ENCODE measurements at regions not wholly inside any gene's neighbourhood (a gene's known extent, or its start where the extent isn't known, plus 50 kb on each side); places are given as distances from the start of the nearest gene placed in this dataset.

- POLR2A ChIA-PET, result no interaction called here
- no peak overlapping the region for H3K27ac ChIP-seq (ENCODE audit: extremely low read depth, low read depth, low read length)
- H3K4me1 ChIP-seq (ENCODE audit: control insufficient read depth, insufficient read depth, low read length), result no peaks in the 10 kb centered on the region
- H3K36me3 ChIP-seq (ENCODE audit: control insufficient read depth in 2 of 2, insufficient read depth in 1 of 2, low read length in 2 of 2), result no peaks in the 10 kb centered on the region
- CTCF ChIA-PET, result no interaction called here
- H3K9me3 ChIP-seq (ENCODE audit: control insufficient read depth, insufficient read depth, low read depth, low read length), result no peaks in the 10 kb centered on the region
- no peak for TF ChIP-seq ATF2 (tag by site-specific recombination; IDR thresholded peaks at IDR 0.05; ENCODE audit: low read depth)
- TF ChIP-seq ZNF785 (tag by site-specific recombination; IDR thresholded peaks at IDR 0.05), result no peak
- TF ChIP-seq CTCF (tag by site-specific recombination; IDR thresholded peaks at IDR 0.05), result no peak
- no peak for TF ChIP-seq ZNF518A (tag by site-specific recombination; conservative IDR thresholded peaks at IDR 0.05; ENCODE audit: low read depth)
- no peak for TF ChIP-seq GLIS2 (tag by site-specific recombination; IDR thresholded peaks at IDR 0.05)
- no peak for TF ChIP-seq ZNF555 (tag by site-specific recombination; conservative IDR thresholded peaks at IDR 0.05)
- no peak for TF ChIP-seq ZNF449 (tag by site-specific recombination; IDR thresholded peaks at IDR 0.05)
- no peak for TF ChIP-seq ZNF394 (tag by site-specific recombination; IDR thresholded peaks at IDR 0.05; ENCODE audit: borderline replicate concordance)
- TF ChIP-seq ZNF701 (tag by site-specific recombination; IDR thresholded peaks at IDR 0.05), result no peak
- no peak for TF ChIP-seq IKZF3 (tag by site-specific recombination; IDR thresholded peaks at IDR 0.05)
- no peak for TF ChIP-seq ZNF112 (tag by site-specific recombination; IDR thresholded peaks at IDR 0.05)
- TF ChIP-seq OSR2 (tag by site-specific recombination; IDR thresholded peaks at IDR 0.05), result no peak
- TF ChIP-seq EGR2 (tag by site-specific recombination; IDR thresholded peaks at IDR 0.05; ENCODE audit: low read depth), result no peak
- no peak for TF ChIP-seq SP7 (tag by site-specific recombination; IDR thresholded peaks at IDR 0.05)
- no peak for TF ChIP-seq ZNF416 (tag by site-specific recombination; IDR thresholded peaks at IDR 0.05)
- no peak for TF ChIP-seq ZFP3 (tag by site-specific recombination; IDR thresholded peaks at IDR 0.05; ENCODE audit: low read depth)
- TF ChIP-seq ZNF76 (tag by site-specific recombination; IDR thresholded peaks at IDR 0.05; ENCODE audit: borderline replicate concordance, low read depth), result no peak
- TF ChIP-seq ZBTB17 (tag by site-specific recombination; IDR thresholded peaks at IDR 0.05), result no peak
- no peak for TF ChIP-seq ZNF423 (tag by site-specific recombination; IDR thresholded peaks at IDR 0.05)
- no peak overlapping the region for H3K4me3 ChIP-seq (ENCODE audit: low read depth, low read length)
Measured at GRCh38 chr2:14082640-14083039, 549.9 kb upstream of the LRATD1 start.
